Stimulated activated CD8-positive, alpha-beta memory T cell treated with anti-CD3 and anti-CD28 coated beads, Interleukin-2, amount 100 ng/mL, for 48 hours (primary cell): ENCODE measurements at regions not wholly inside any gene's neighbourhood (a gene's known extent, or its start where the extent isn't known, plus 50 kb on each side); places are given as distances from the start of the nearest gene placed in this dataset.
"Not testable (repeated sequence)": the region's sequence is repeated elsewhere in the genome, so short reads cannot be mapped to it uniquely, and the experiment has no call there.

Experiments used
- DNase-seq, 2 donors: peaks; one replicate each; pipeline ENCODE4 v3.0.0-alpha.2; 2020; ENCODE audit warnings: low read depth in 2 of 2

DNA sequence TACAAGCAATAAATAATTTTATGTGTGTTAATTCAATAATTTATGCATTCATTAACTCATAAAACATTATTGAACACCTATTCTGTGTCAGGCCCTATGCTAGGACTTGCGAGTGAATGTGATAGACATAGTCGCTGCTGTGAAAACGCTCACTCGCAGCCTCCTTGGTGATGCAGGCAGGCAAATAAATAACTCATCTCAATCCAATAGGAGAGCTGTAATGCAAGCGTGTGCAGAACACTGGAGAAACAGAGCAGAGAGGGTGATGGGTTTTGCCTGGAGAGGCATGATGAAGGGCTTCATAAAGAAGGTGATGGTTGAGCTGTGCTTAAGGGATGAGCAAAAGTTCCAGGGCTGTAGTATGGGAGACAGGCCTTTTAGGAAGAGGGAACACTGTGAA, 111.3 kb upstream of the ZNF462 start:
- DNase-seq = no peak

DNA sequence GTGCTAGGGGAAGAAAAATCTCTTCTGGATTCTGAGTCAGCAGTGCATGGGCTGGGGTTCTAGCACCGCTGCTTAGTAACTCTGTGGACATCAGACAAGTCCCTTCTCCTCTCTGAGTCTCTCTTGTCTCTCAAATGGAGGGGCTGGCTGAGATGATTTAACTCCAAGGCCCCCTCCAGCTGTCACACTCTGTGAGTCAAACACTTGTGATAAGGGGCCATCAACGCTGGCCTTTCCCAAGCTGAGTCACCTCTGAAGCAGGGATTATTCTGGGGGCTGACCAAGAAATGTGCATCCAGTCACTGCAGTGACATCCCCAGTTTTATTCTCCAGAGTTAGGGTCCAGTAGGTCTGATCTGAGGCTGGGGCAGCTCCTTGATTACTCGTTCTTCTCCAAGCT, 110.4 kb upstream of the ZNF462 start:
- DNase-seq = no peak

DNA sequence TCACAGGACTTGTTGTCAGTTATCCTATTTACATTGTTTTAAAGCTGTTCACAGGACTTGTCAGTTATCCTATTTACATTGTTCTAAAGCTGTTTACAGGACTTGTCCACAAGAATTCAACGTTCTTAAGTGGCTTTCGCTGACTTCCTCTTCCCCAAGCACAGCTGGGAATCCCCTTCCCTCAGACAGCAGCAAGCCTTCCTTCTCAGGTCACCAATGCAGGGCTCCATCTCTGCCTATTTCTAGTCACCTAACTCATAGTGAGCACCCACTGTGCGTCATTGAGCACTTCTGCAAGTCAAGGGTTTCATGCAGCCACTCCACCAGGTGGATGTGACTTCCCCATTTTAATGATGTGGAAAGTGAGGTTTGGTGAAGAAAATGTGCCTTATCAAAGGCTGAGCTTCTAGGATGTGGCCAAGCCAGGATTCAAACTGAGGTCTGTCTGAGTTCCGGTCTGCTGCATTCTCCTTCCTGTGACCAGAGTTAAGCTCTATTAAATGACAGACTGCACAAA, 109.8 kb upstream of the ZNF462 start:
- no peak for DNase-seq

DNA sequence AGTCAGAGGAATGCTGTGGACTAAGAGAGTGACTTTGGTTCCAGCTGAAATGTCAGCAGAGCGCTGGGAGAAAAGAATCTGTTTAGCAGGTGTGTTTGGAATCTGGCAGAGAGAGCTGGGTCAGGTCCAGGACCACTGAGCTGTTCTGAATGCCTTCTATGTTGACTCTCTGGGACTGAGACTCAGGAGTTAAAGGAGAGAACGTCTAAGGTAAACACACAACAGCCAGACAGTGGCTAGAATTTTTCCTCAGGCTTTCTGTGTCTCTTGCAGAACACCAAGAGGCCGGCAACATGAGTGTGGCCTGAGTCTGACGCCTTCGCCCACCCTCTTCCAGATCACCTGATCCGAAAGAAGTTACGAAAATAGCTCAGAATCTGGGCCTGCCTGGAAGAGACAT, 107.2 kb upstream of the ZNF462 start:
- DNase-seq = no peak

DNA sequence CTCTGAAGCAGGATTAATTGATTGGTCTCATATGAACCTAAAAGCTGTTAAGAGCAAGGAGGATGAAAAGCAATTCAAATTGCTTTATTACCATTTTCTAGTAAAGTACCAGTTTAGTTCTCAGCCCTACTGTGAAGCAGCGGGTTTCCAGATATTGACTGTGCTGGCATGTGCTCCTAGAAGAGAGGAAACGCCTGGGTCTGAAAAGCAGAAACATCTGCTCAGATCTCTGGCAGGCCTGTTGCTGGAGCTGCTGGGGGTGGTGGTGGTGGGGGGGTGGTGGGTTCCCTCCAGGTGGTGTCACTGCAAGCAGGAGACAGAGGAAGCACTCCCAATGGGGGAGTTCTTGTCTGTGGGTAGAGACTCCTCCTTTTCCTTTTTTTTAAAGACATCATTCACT, 105.5 kb upstream of the ZNF462 start:
- no peak for DNase-seq

DNA sequence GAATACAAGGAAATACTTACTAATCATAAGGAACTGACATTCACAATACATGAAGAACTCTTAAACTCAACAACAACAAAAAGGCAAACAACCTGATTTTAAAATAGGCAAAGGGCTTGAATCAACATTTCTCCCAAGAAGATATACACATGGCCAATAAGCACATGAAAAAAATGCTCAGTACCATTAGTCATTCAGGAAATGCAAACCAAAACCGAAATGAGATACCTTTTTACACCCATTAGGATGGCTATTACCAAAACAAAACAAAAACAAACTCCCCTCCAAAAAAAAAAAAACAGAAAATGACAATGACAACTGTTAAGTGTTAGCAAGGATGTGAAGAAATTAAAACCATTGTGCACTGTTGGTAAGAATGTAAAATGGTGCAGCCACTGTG, 104.1 kb upstream of the ZNF462 start:
- DNase-seq = no peak

DNA sequence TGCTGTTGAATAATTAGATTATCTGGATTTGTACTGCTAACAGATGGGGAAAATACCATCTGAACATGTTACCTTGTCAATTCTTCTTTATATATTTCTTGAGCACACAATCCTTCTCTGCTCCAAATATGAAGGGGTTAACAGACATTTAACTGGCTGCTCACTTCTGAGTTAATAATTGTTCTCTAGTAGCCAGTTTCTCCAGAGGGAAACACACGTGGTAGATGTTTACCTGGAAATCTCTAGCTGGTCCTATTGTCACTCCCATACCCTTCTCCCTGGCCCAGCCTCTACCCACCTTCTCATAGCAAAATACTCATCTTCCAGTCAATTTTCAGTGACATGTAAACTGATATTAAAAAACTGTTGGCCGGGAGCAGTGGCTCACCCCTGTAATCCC, 101.5 kb upstream of the ZNF462 start:
- DNase-seq = no peak

- DNase-seq = no peak
Observed at GRCh38 chr9:106766616-106767015, 96.3 kb upstream of the ZNF462 start.

DNA sequence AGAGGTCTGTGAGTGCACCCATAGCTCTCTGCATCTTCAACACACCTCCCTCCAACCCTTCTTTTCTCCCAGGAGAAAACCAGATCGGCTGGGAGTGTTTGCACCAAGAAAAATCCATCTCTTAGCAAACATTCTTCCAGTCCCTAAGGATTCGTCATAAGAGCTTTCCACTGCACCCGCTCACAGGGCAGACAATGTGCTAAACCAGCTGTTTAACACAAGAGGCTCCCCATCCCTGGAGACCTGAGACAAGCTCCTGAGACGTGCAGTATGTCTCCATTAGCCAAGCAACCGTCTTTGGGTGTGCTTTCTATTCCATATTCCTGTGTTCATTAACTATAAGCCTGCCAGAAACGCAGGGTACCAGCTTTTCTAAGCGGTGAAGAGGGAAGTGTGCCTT, 93.6 kb upstream of the ZNF462 start:
- no peak for DNase-seq

DNA sequence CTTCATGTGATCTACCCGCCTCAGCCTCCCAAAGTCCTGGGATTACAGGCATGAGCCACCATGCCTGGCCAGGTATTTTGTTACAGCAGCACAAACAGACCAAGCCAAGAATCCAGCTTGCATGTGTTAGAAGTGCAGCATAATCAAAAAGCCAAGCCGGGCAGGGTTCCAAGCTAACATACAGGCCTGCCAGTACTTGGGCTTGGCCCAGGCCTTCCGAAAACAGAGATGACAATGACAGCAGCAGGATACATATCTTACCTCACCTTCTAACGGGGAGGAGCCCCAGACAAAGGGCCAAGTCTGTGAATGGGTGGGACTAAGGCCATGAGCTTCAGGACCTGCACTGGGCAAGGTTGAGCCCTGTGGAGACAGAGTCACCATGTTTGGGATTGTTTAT, 91.4 kb upstream of the ZNF462 start:
- no peak for DNase-seq

GRCh38 chr9:106772523-106773290, 90.3 kb upstream of the ZNF462 start:
- DNase-seq = no peak

GRCh38 chr9:106773750-106774149, 89.2 kb upstream of the ZNF462 start:
- no peak for DNase-seq

- DNase-seq = no peak
Observed at GRCh38 chr9:106775960-106776359, 87.0 kb upstream of the ZNF462 start.

DNA sequence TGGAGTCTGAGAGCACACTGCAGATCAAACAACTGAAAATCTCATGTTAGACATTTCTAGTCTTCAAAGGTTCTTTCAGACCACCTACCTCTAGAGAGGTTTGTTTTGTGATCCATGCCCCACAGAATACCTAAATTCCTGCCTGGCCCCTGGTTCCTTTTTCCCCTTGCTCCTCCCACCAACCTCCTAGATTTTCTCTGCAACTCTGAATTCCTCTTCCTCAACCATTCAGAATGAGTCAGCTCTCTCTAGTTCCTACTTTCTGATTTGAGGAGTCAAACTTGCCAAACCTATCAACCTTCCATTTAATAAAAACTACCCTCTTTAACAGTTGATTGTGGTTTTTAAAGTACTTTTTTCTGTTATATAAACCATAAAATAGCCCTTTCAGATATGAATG, 83.2 kb upstream of the ZNF462 start:
- no peak for DNase-seq

- no peak for DNase-seq
Observed at GRCh38 chr9:106783121-106783520, 79.8 kb upstream of the ZNF462 start.

- no peak for DNase-seq
Observed at GRCh38 chr9:106784076-106784475, 78.9 kb upstream of the ZNF462 start.

- DNase-seq = no peak
Observed at GRCh38 chr9:106785200-106785599, 77.8 kb upstream of the ZNF462 start.

GRCh38 chr9:106788021-106788420, 74.9 kb upstream of the ZNF462 start:
- not testable (repeated sequence) for DNase-seq

DNA sequence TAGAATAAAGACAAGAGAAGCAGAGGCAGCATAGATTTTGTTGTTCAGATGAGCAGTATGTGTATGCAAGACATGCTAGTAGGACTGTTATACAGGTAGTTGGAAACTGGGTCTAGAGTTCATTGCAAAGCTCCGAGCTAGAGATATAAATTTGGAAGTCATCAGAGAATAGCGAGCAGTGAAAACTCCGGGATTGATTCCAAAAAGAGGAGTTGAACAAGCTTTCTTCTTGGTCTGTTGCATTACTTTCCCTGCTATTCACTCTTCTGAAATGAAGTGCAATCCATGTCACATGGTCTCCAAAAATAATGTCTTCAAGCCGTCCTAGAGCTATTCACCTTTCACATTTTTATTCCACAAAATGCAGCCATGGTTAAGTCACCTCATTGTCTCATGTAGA, 67.9 kb upstream of the ZNF462 start:
- DNase-seq = no peak

DNA sequence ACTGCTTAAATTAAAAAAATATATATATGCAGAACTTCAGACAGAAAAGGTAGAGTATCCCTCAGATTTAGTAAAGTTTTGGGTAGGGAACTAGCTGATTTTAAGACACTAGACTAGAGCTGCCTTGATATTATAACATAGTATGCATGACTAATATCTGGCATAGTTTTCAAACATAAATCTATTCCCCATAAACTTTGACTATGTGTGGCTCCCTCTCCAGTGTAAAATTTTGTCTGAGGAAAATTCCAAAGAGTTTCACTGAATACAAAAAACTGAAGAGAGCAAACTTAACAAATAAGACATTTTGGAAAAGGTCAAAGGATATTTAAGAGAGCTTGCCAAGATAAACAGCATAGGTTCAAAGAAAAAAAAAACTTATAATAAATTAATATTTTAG, 66.2 kb upstream of the ZNF462 start:
- DNase-seq = no peak

GRCh38 chr9:106797299-106797698, 65.7 kb upstream of the ZNF462 start:
- DNase-seq = no peak

DNA sequence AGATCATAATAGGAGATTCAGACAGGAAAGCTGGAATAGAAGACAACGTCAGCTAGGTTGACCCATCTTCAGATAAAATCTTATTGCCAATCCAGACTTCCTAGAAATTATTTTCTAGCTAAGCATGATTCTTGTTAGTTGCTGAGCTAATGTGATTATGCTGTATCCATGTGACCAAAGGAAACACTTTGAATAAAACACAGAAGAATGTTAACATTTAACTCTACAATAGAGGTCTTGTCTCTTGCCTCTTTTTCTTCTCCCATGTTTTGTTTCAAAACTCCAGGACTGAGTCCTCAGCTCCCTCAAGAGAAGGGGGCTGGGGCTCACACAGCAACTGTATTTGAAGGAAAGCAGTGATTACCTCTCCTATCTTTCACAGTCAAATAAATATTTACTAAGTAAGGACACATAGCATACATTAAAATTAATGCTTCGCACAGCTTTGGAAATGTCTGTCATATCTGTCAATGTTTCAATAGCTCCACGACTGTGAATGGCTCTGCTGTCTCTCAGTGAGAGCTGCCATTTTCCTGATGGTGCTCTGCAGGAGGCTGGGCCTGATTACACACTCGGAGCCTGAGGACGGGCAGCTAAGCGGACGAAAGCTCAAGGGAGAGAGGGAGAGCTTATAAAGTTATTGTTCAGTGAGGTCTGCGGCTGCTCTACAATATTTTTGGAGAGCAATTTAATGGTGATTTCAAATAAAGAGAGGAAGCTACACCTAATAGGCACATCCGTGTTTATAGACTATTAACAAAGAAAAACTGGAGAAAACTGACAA, 64.8 kb upstream of the ZNF462 start:
- no peak for DNase-seq

DNA sequence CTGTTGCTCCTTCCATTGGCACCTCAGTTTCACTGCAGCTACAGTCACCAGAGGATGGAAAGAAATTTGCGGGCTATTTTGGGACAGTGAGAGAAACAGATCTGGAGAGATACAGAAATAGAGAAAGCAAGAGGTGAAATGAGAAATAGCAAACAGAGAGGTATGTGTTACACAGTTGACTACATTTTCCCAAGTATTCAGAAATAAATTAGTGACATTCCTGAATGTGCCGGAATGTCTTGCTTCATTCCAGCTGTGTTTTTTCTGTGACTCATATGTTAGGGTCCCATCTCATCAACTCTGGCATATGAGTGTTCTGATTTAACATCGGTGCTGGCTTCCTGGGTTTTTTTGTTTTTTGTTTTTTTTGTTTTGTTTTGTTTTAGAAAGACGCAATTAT, 63.8 kb upstream of the ZNF462 start:
- DNase-seq = no peak
